HL-60 (cell line): ENCODE measurements at regions not wholly inside any gene's neighbourhood (a gene's known extent, or its start where the extent isn't known, plus 50 kb on each side); places are given as distances from the start of the nearest gene placed in this dataset.

Experiments
- GABPA ChIP-seq: IDR thresholded peaks from 2 replicates; pipeline ENCODE4 v1.6.1; 2012; ENCODE audit warnings: low read depth
- POLR2AphosphoS5 ChIP-seq: IDR thresholded peaks from 2 replicates; pipeline ENCODE4 v1.6.1; 2012; ENCODE audit warnings: low read depth
- TF ChIP-seq, protein P1 (sequence below): IDR thresholded peaks from one replicate; pipeline ENCODE4 v1.5.1; 2011; ENCODE audit warnings: low read length, control low read depth, inconsistent platforms; ENCODE audit not compliant: insufficient read depth
- TF ChIP-seq, protein P2 (sequence below): IDR thresholded peaks from 2 replicates; pipeline ENCODE4 v1.6.1; 2012; ENCODE audit warnings: low read depth; ENCODE audit not compliant: insufficient replicate concordance

- TF ChIP-seq, protein P1, sequence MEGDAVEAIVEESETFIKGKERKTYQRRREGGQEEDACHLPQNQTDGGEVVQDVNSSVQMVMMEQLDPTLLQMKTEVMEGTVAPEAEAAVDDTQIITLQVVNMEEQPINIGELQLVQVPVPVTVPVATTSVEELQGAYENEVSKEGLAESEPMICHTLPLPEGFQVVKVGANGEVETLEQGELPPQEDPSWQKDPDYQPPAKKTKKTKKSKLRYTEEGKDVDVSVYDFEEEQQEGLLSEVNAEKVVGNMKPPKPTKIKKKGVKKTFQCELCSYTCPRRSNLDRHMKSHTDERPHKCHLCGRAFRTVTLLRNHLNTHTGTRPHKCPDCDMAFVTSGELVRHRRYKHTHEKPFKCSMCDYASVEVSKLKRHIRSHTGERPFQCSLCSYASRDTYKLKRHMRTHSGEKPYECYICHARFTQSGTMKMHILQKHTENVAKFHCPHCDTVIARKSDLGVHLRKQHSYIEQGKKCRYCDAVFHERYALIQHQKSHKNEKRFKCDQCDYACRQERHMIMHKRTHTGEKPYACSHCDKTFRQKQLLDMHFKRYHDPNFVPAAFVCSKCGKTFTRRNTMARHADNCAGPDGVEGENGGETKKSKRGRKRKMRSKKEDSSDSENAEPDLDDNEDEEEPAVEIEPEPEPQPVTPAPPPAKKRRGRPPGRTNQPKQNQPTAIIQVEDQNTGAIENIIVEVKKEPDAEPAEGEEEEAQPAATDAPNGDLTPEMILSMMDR: no peak
- TF ChIP-seq POLR2AphosphoS5 (no peak), GABPA (no peak)
- TF ChIP-seq, protein P2, sequence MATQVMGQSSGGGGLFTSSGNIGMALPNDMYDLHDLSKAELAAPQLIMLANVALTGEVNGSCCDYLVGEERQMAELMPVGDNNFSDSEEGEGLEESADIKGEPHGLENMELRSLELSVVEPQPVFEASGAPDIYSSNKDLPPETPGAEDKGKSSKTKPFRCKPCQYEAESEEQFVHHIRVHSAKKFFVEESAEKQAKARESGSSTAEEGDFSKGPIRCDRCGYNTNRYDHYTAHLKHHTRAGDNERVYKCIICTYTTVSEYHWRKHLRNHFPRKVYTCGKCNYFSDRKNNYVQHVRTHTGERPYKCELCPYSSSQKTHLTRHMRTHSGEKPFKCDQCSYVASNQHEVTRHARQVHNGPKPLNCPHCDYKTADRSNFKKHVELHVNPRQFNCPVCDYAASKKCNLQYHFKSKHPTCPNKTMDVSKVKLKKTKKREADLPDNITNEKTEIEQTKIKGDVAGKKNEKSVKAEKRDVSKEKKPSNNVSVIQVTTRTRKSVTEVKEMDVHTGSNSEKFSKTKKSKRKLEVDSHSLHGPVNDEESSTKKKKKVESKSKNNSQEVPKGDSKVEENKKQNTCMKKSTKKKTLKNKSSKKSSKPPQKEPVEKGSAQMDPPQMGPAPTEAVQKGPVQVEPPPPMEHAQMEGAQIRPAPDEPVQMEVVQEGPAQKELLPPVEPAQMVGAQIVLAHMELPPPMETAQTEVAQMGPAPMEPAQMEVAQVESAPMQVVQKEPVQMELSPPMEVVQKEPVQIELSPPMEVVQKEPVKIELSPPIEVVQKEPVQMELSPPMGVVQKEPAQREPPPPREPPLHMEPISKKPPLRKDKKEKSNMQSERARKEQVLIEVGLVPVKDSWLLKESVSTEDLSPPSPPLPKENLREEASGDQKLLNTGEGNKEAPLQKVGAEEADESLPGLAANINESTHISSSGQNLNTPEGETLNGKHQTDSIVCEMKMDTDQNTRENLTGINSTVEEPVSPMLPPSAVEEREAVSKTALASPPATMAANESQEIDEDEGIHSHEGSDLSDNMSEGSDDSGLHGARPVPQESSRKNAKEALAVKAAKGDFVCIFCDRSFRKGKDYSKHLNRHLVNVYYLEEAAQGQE: no peak
These were observed 427.7 kb downstream of the MATN1 start for GRCh38 chr1:30295674-30296073.
